ENCODE measurements at regions not wholly inside any gene's neighbourhood (a gene's known extent, or its start where the extent isn't known, plus 50 kb on each side); places are given as distances from the start of the nearest gene placed in this dataset.
A peak's percentile ranks its signal among the peaks of the same experiment; 100 is the strongest.

- no peak for TF ChIP-seq POLR2A (IDR thresholded peaks at IDR 0.05; ENCODE audit: low read depth, low read length)
- no peak for TF ChIP-seq TAF1 (IDR thresholded peaks at IDR 0.05; ENCODE audit: low read depth, low read length)
- no peak for TF ChIP-seq POLR2AphosphoS5 (IDR thresholded peaks at IDR 0.05; ENCODE audit: low read depth, low read length)
- peak; percentile 62 for TF ChIP-seq SPI1 (IDR thresholded peaks at IDR 0.05; ENCODE audit: low read depth, low read length)
- no peak for TF ChIP-seq POU2F2 (IDR thresholded peaks at IDR 0.05; ENCODE audit: low read depth, low read length)
Measured at GRCh38 chr5:102596113-102596512, 97.3 kb upstream of the SLCO6A1 start.
